WTC11 (cell line): ENCODE measurements at regions not wholly inside any gene's neighbourhood (a gene's known extent, or its start where the extent isn't known, plus 50 kb on each side); places are given as distances from the start of the nearest gene placed in this dataset.

Source experiments
- ATAC-seq: fragments of 200-7000 bp; cut with Tn5 transposase; 2 replicates; pipeline ENCODE4 v1.10.0; 2021; ENCODE audit warnings: mild to moderate bottlenecking, moderate library complexity
- CTCF ChIA-PET: fragments of 300-600 bp; sonication (Branson Sonifier 250); formaldehyde crosslinking; loops from one replicate; lab custom pipeline; 2021; ENCODE audit warnings: antibody characterized with exemption; lab: Charles Lee
- POLR2A ChIA-PET: fragments of 350-600 bp; sonication (Branson Sonifier 250); formaldehyde crosslinking; loops from one replicate; lab custom pipeline; 2021; ENCODE audit warnings: antibody characterized with exemption; lab: Charles Lee
- DNase-seq: peaks from one replicate; pipeline ENCODE4 v3.0.0; 2021; ENCODE audit warnings: low spot score
- H3K27ac Mint-ChIP-seq: 2 replicates; pipeline ENCODE4 v1.8.0; 2021; ENCODE audit warnings: mixed read lengths
- H3K27me3 Mint-ChIP-seq: 2 replicates; pipeline ENCODE4 v1.8.0; 2021; ENCODE audit warnings: low read depth, mild to moderate bottlenecking, moderate library complexity, mixed read lengths
- H3K36me3 Mint-ChIP-seq: 2 replicates; pipeline ENCODE4 v1.8.0; 2021; ENCODE audit warnings: mixed read lengths
- H3K4me1 Mint-ChIP-seq: 2 replicates; pipeline ENCODE4 v1.8.0; 2022; ENCODE audit warnings: mixed read lengths
- H3K4me3 Mint-ChIP-seq: 2 replicates; pipeline ENCODE4 v1.8.0; 2021; ENCODE audit warnings: mild to moderate bottlenecking, moderate library complexity, mixed read lengths
- H3K9me3 Mint-ChIP-seq: 2 replicates; pipeline ENCODE4 v1.8.0; 2021; ENCODE audit warnings: mixed read lengths
- ATF3 ChIP-seq: sonication (generic); formaldehyde crosslinking; conservative IDR thresholded peaks from 2 replicates; pipeline ENCODE4 v1.8.1; 2022; ENCODE audit warnings: mild to moderate bottlenecking, missing genetic modification reagents
- CREM ChIP-seq: sonication (generic); formaldehyde crosslinking; IDR thresholded peaks from 2 replicates; pipeline ENCODE4 v1.8.1; 2022; ENCODE audit warnings: mild to moderate bottlenecking, missing genetic modification reagents, moderate library complexity
- JAZF1 ChIP-seq: fragments of 250-450 bp; sonication (Bioruptor Pico); IDR thresholded peaks from 2 replicates; pipeline ENCODE4 v1.9.0; 2021; ENCODE audit warnings: moderate library complexity, mild to moderate bottlenecking, inconsistent platforms
- MYBL2 ChIP-seq: sonication (generic); formaldehyde crosslinking; IDR thresholded peaks from 2 replicates; pipeline ENCODE4 v1.8.1; 2023; ENCODE audit warnings: mild to moderate bottlenecking, moderate library complexity, missing genetic modification reagents
- NR1H2 ChIP-seq: sonication (generic); formaldehyde crosslinking; IDR thresholded peaks from 2 replicates; pipeline ENCODE4 v1.9.0; 2021; ENCODE audit warnings: mild to moderate bottlenecking, moderate library complexity, missing genetic modification reagents
- PRRX2 ChIP-seq: fragments of 250-450 bp; sonication (Bioruptor Pico); IDR thresholded peaks from 2 replicates; pipeline ENCODE4 v1.8.0; 2021; ENCODE audit warnings: mild to moderate bottlenecking
- RELA ChIP-seq: sonication (generic); formaldehyde crosslinking; IDR thresholded peaks from 2 replicates; pipeline ENCODE4 v1.8.1; 2022; ENCODE audit warnings: missing genetic modification reagents, mild to moderate bottlenecking, borderline replicate concordance
- RORB ChIP-seq: fragments of 250-450 bp; sonication (Bioruptor Pico); IDR thresholded peaks from 2 replicates; pipeline ENCODE4 v1.9.0; 2021; ENCODE audit warnings: mild to moderate bottlenecking
- SOX15 ChIP-seq: fragments of 250-450 bp; sonication (Bioruptor Pico); IDR thresholded peaks from 2 replicates; pipeline ENCODE4 v1.9.0; 2021; ENCODE audit warnings: mild to moderate bottlenecking
- TEAD1 ChIP-seq: sonication (generic); formaldehyde crosslinking; IDR thresholded peaks from 2 replicates; pipeline ENCODE4 v1.8.0; 2022; ENCODE audit warnings: mild to moderate bottlenecking, missing genetic modification reagents
- USF1 ChIP-seq: sonication (generic); formaldehyde crosslinking; IDR thresholded peaks from 2 replicates; pipeline ENCODE4 v1.8.0; 2022; ENCODE audit warnings: mild to moderate bottlenecking, missing genetic modification reagents
- ZNF263 ChIP-seq: sonication (generic); formaldehyde crosslinking; IDR thresholded peaks from 2 replicates; pipeline ENCODE4 v1.8.1; 2022; ENCODE audit warnings: low read depth, mild to moderate bottlenecking, moderate library complexity, missing genetic modification reagents
- ZNF317 ChIP-seq: sonication (generic); formaldehyde crosslinking; IDR thresholded peaks from 2 replicates; pipeline ENCODE4 v1.8.1; 2023; ENCODE audit warnings: low read depth, mild to moderate bottlenecking, moderate library complexity, missing genetic modification reagents, borderline replicate concordance
- TF ChIP-seq, protein P1 (sequence below): fragments of 250-450 bp; sonication (Bioruptor Pico); conservative IDR thresholded peaks from 2 replicates; pipeline ENCODE4 v1.9.0; 2021; ENCODE audit warnings: mild to moderate bottlenecking
- TF ChIP-seq, protein P2 (sequence below): fragments of 200-600 bp; IDR thresholded peaks from 2 replicates; pipeline ENCODE4 v1.8.0; 2022; ENCODE audit warnings: antibody characterized with exemption
- TF ChIP-seq, protein P3 (sequence below): sonication (generic); formaldehyde crosslinking; IDR thresholded peaks from 2 replicates; pipeline ENCODE4 v1.8.1; 2022; ENCODE audit warnings: mild to moderate bottlenecking, missing genetic modification reagents, moderate library complexity, borderline replicate concordance
- TF ChIP-seq, protein P4 (sequence below): fragments of 250-450 bp; sonication (Bioruptor Pico); IDR thresholded peaks from 2 replicates; pipeline ENCODE4 v2.1.2; 2022; ENCODE audit warnings: mild to moderate bottlenecking, moderate library complexity
- TF ChIP-seq, protein P5 (sequence below): sonication (generic); formaldehyde crosslinking; IDR thresholded peaks from 2 replicates; pipeline ENCODE4 v1.8.0; 2023; ENCODE audit warnings: mild to moderate bottlenecking, missing genetic modification reagents
- TF ChIP-seq, protein P6 (sequence below): fragments of 250-450 bp; sonication (Bioruptor Pico); IDR thresholded peaks from 2 replicates; pipeline ENCODE4 v1.9.0; 2021; ENCODE audit warnings: mild to moderate bottlenecking, borderline replicate concordance
- TF ChIP-seq, protein P7 (sequence below): sonication (generic); formaldehyde crosslinking; IDR thresholded peaks from 2 replicates; pipeline ENCODE4 v1.8.1; 2023; ENCODE audit warnings: mild to moderate bottlenecking, missing genetic modification reagents

DNA sequence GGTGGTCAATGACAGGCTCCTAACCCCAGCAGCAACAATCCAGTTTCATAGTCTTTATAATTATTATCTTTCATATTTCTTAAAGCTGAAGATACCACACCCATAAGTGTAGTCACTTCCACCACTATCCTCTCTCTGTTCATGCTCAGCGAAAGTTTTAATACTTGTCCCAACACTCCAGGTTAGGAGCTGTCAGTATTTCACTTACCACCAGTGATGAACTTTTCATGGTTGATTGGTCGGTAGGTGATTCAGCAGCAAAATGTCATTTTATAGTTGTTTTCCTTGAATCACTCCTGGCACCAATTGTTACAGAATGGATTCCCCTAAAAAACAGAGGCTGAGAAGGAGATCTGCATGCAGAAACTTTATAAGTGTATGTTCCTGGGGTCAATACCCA is 324.9 kb downstream of the CCDC85A start:
- no peak for DNase-seq
- H3K4me1 Mint-ChIP-seq: no peaks in the 10 kb centered on the region
- CTCF ChIA-PET: no interaction called here
- H3K4me3 Mint-ChIP-seq: no peak overlapping the region
- no peaks in the 10 kb centered on the region; the same call in 1 of the 2 replicates for H3K27me3 Mint-ChIP-seq
- peaks cover 24% of the 10 kb centered on the region for H3K9me3 Mint-ChIP-seq
- no peak for ATAC-seq
- peaks cover 3% of the 10 kb centered on the region; the same call in 1 of the 2 replicates for H3K36me3 Mint-ChIP-seq
- POLR2A ChIA-PET: no interaction called here
- H3K27ac Mint-ChIP-seq: no peak overlapping the region
- TF ChIP-seq, protein P1, sequence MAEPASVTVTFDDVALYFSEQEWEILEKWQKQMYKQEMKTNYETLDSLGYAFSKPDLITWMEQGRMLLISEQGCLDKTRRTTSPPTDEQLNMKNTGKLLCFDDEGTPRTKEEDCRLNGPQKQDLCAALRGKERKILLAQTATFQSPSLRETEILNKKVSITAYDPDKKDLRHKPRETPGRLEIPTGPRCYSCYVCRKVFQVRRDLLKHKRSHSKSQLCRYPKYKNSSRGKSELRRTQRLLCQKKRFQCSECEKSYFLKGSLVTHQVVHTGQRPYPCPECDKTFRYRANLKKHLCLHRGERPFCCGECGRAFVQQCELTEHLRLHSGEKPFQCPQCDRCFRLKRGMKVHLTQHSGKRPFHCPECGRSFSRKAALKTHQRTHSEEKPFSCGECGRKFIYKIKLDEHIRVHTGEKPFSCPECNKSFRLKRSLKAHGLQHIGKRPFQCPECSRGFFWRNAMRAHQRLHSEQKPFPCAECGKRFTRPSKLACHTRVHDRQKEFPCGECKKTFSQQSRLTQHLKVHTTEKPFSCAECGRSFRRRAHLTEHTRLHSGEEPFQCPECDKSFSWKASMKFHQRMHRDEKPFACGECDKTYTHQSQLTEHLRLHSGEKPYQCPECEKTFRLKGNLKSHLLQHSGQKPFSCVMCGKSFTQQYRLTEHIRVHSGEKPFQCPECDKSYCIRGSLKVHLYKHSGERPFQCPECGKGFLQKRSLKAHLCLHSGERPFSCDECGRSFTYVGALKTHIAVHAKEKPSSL (CRISPR knock-in tag): no peak
- TF ChIP-seq JAZF1 (CRISPR knock-in tag) (no peak), RELA (CRISPR knock-in tag) (no peak), SOX15 (CRISPR knock-in tag) (no peak), PRRX2 (CRISPR knock-in tag) (no peak), CREM (no peak), MYBL2 (CRISPR knock-in tag) (no peak), ATF3 (no peak), ZNF263 (CRISPR knock-in tag) (no peak), TEAD1 (CRISPR knock-in tag) (no peak), NR1H2 (CRISPR knock-in tag) (no peak), USF1 (no peak), ZNF317 (CRISPR knock-in tag) (no peak), RORB (CRISPR knock-in tag) (no peak)
- TF ChIP-seq, protein P2, sequence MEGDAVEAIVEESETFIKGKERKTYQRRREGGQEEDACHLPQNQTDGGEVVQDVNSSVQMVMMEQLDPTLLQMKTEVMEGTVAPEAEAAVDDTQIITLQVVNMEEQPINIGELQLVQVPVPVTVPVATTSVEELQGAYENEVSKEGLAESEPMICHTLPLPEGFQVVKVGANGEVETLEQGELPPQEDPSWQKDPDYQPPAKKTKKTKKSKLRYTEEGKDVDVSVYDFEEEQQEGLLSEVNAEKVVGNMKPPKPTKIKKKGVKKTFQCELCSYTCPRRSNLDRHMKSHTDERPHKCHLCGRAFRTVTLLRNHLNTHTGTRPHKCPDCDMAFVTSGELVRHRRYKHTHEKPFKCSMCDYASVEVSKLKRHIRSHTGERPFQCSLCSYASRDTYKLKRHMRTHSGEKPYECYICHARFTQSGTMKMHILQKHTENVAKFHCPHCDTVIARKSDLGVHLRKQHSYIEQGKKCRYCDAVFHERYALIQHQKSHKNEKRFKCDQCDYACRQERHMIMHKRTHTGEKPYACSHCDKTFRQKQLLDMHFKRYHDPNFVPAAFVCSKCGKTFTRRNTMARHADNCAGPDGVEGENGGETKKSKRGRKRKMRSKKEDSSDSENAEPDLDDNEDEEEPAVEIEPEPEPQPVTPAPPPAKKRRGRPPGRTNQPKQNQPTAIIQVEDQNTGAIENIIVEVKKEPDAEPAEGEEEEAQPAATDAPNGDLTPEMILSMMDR: no peak
- TF ChIP-seq, protein P3, sequence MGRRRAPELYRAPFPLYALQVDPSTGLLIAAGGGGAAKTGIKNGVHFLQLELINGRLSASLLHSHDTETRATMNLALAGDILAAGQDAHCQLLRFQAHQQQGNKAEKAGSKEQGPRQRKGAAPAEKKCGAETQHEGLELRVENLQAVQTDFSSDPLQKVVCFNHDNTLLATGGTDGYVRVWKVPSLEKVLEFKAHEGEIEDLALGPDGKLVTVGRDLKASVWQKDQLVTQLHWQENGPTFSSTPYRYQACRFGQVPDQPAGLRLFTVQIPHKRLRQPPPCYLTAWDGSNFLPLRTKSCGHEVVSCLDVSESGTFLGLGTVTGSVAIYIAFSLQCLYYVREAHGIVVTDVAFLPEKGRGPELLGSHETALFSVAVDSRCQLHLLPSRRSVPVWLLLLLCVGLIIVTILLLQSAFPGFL: no peak
- TF ChIP-seq, protein P4, sequence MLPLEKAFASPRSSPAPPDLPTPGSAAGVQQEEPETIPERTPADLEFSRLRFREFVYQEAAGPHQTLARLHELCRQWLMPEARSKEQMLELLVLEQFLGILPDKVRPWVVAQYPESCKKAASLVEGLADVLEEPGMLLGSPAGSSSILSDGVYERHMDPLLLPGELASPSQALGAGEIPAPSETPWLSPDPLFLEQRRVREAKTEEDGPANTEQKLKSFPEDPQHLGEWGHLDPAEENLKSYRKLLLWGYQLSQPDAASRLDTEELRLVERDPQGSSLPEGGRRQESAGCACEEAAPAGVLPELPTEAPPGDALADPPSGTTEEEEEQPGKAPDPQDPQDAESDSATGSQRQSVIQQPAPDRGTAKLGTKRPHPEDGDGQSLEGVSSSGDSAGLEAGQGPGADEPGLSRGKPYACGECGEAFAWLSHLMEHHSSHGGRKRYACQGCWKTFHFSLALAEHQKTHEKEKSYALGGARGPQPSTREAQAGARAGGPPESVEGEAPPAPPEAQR: no peak
- TF ChIP-seq, protein P5, sequence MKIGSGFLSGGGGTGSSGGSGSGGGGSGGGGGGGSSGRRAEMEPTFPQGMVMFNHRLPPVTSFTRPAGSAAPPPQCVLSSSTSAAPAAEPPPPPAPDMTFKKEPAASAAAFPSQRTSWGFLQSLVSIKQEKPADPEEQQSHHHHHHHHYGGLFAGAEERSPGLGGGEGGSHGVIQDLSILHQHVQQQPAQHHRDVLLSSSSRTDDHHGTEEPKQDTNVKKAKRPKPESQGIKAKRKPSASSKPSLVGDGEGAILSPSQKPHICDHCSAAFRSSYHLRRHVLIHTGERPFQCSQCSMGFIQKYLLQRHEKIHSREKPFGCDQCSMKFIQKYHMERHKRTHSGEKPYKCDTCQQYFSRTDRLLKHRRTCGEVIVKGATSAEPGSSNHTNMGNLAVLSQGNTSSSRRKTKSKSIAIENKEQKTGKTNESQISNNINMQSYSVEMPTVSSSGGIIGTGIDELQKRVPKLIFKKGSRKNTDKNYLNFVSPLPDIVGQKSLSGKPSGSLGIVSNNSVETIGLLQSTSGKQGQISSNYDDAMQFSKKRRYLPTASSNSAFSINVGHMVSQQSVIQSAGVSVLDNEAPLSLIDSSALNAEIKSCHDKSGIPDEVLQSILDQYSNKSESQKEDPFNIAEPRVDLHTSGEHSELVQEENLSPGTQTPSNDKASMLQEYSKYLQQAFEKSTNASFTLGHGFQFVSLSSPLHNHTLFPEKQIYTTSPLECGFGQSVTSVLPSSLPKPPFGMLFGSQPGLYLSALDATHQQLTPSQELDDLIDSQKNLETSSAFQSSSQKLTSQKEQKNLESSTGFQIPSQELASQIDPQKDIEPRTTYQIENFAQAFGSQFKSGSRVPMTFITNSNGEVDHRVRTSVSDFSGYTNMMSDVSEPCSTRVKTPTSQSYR: no peak
- TF ChIP-seq, protein P6, sequence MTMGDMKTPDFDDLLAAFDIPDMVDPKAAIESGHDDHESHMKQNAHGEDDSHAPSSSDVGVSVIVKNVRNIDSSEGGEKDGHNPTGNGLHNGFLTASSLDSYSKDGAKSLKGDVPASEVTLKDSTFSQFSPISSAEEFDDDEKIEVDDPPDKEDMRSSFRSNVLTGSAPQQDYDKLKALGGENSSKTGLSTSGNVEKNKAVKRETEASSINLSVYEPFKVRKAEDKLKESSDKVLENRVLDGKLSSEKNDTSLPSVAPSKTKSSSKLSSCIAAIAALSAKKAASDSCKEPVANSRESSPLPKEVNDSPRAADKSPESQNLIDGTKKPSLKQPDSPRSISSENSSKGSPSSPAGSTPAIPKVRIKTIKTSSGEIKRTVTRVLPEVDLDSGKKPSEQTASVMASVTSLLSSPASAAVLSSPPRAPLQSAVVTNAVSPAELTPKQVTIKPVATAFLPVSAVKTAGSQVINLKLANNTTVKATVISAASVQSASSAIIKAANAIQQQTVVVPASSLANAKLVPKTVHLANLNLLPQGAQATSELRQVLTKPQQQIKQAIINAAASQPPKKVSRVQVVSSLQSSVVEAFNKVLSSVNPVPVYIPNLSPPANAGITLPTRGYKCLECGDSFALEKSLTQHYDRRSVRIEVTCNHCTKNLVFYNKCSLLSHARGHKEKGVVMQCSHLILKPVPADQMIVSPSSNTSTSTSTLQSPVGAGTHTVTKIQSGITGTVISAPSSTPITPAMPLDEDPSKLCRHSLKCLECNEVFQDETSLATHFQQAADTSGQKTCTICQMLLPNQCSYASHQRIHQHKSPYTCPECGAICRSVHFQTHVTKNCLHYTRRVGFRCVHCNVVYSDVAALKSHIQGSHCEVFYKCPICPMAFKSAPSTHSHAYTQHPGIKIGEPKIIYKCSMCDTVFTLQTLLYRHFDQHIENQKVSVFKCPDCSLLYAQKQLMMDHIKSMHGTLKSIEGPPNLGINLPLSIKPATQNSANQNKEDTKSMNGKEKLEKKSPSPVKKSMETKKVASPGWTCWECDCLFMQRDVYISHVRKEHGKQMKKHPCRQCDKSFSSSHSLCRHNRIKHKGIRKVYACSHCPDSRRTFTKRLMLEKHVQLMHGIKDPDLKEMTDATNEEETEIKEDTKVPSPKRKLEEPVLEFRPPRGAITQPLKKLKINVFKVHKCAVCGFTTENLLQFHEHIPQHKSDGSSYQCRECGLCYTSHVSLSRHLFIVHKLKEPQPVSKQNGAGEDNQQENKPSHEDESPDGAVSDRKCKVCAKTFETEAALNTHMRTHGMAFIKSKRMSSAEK (CRISPR knock-in tag): no peak
- TF ChIP-seq, protein P7, sequence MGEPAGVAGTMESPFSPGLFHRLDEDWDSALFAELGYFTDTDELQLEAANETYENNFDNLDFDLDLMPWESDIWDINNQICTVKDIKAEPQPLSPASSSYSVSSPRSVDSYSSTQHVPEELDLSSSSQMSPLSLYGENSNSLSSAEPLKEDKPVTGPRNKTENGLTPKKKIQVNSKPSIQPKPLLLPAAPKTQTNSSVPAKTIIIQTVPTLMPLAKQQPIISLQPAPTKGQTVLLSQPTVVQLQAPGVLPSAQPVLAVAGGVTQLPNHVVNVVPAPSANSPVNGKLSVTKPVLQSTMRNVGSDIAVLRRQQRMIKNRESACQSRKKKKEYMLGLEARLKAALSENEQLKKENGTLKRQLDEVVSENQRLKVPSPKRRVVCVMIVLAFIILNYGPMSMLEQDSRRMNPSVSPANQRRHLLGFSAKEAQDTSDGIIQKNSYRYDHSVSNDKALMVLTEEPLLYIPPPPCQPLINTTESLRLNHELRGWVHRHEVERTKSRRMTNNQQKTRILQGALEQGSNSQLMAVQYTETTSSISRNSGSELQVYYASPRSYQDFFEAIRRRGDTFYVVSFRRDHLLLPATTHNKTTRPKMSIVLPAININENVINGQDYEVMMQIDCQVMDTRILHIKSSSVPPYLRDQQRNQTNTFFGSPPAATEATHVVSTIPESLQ (CRISPR knock-in tag): no peak
